ENCODE measurements at regions not wholly inside any gene's neighbourhood (a gene's known extent, or its start where the extent isn't known, plus 50 kb on each side); places are given as distances from the start of the nearest gene placed in this dataset.

GRCh38 chr11:97964332-97965004, 1056.3 kb upstream of the CNTN5 start:
- no peaks in the 10 kb centered on the region for H3K9me3 ChIP-seq (ENCODE audit: low read depth, low read length)
- peak overlapping the region; percentile 6 for H3K27ac ChIP-seq (ENCODE audit: low read depth, low read length)
- no peaks in the 10 kb centered on the region for H3K36me3 ChIP-seq (ENCODE audit: insufficient read depth, low read length)
- H4K20me1 ChIP-seq (ENCODE audit: insufficient read depth, low read length), result no peaks in the 10 kb centered on the region
- H3K4me3 ChIP-seq (ENCODE audit: insufficient read depth, low read length), result no peak overlapping the region
- H3K4me1 ChIP-seq (ENCODE audit: insufficient read depth, low read length), result peaks cover 31% of the 10 kb centered on the region
- H3K4me2 ChIP-seq (ENCODE audit: insufficient read depth, low read length), result no peak overlapping the region
- H2AFZ ChIP-seq (ENCODE audit: low read length), result peak overlapping the region; percentile 80
- no peaks in the 10 kb centered on the region for H3K27me3 ChIP-seq (ENCODE audit: insufficient read depth, low read length)
- no peaks in the 10 kb centered on the region for H3K79me2 ChIP-seq (ENCODE audit: insufficient read depth, low read length)
- no peak for DNase-seq (ENCODE audit: insufficient read length, low spot score, missing footprints)
- TF ChIP-seq CTCF (IDR thresholded peaks at IDR 0.05; ENCODE audit: extremely low read depth, low read depth, low read length), result no peak

- Histone ChIP-seq H2AFZ (ENCODE audit: low read length) (peak overlapping the region; percentile 52), H3K27me3 (ENCODE audit: insufficient read depth, low read length) (no peaks in the 10 kb centered on the region), H3K4me1 (ENCODE audit: insufficient read depth, low read length) (peaks cover 31% of the 10 kb centered on the region), H3K36me3 (ENCODE audit: insufficient read depth, low read length) (no peaks in the 10 kb centered on the region), H4K20me1 (ENCODE audit: insufficient read depth, low read length) (no peaks in the 10 kb centered on the region), H3K9me3 (ENCODE audit: low read depth, low read length) (no peaks in the 10 kb centered on the region), H3K27ac (ENCODE audit: low read depth, low read length) (peak overlapping the region; percentile 94), H3K4me3 (ENCODE audit: insufficient read depth, low read length) (no peak overlapping the region), H3K4me2 (ENCODE audit: insufficient read depth, low read length) (peak overlapping the region; percentile 46), H3K79me2 (ENCODE audit: insufficient read depth, low read length) (no peaks in the 10 kb centered on the region)
- peak; percentile 87 for DNase-seq (ENCODE audit: insufficient read length, low spot score, missing footprints)
- TF ChIP-seq CTCF (IDR thresholded peaks at IDR 0.05; ENCODE audit: extremely low read depth, low read depth, low read length), result no peak
Measured at GRCh38 chr11:97965849-97966646, 1054.7 kb upstream of the CNTN5 start.

GRCh38 chr11:97966901-97967300, 1053.8 kb upstream of the CNTN5 start:
- H4K20me1 ChIP-seq (ENCODE audit: insufficient read depth, low read length), result no peaks in the 10 kb centered on the region
- H3K4me2 ChIP-seq (ENCODE audit: insufficient read depth, low read length), result no peak overlapping the region
- no peak for DNase-seq (ENCODE audit: insufficient read length, low spot score, missing footprints)
- H3K4me3 ChIP-seq (ENCODE audit: insufficient read depth, low read length), result no peak overlapping the region
- no peaks in the 10 kb centered on the region for H3K36me3 ChIP-seq (ENCODE audit: insufficient read depth, low read length)
- H3K9me3 ChIP-seq (ENCODE audit: low read depth, low read length), result no peaks in the 10 kb centered on the region
- peak overlapping the region; percentile 94 for H3K27ac ChIP-seq (ENCODE audit: low read depth, low read length)
- H3K27me3 ChIP-seq (ENCODE audit: insufficient read depth, low read length), result no peaks in the 10 kb centered on the region
- peaks cover 31% of the 10 kb centered on the region for H3K4me1 ChIP-seq (ENCODE audit: insufficient read depth, low read length)
- no peaks in the 10 kb centered on the region for H3K79me2 ChIP-seq (ENCODE audit: insufficient read depth, low read length)
- H2AFZ ChIP-seq (ENCODE audit: low read length), result no peak overlapping the region
- no peak for TF ChIP-seq CTCF (IDR thresholded peaks at IDR 0.05; ENCODE audit: extremely low read depth, low read depth, low read length)

- TF ChIP-seq CTCF (IDR thresholded peaks at IDR 0.05; ENCODE audit: extremely low read depth, low read depth, low read length), result no peak
- no peaks in the 10 kb centered on the region for H3K27me3 ChIP-seq (ENCODE audit: insufficient read depth, low read length)
- H3K36me3 ChIP-seq (ENCODE audit: insufficient read depth, low read length), result no peaks in the 10 kb centered on the region
- H3K9me3 ChIP-seq (ENCODE audit: low read depth, low read length), result no peaks in the 10 kb centered on the region
- H3K4me2 ChIP-seq (ENCODE audit: insufficient read depth, low read length), result no peak overlapping the region
- no peak overlapping the region for H3K4me3 ChIP-seq (ENCODE audit: insufficient read depth, low read length)
- H3K27ac ChIP-seq (ENCODE audit: low read depth, low read length), result no peak overlapping the region
- no peak for DNase-seq (ENCODE audit: insufficient read length, low spot score, missing footprints)
- H2AFZ ChIP-seq (ENCODE audit: low read length), result no peak overlapping the region
- no peaks in the 10 kb centered on the region for H4K20me1 ChIP-seq (ENCODE audit: insufficient read depth, low read length)
- peaks cover 31% of the 10 kb centered on the region for H3K4me1 ChIP-seq (ENCODE audit: insufficient read depth, low read length)
- H3K79me2 ChIP-seq (ENCODE audit: insufficient read depth, low read length), result no peaks in the 10 kb centered on the region
Measured at GRCh38 chr11:97968071-97968470, 1052.7 kb upstream of the CNTN5 start.

Measured in osteoblast (primary cell).